ENCODE measurements at regions not wholly inside any gene's neighbourhood (a gene's known extent, or its start where the extent isn't known, plus 50 kb on each side); places are given as distances from the start of the nearest gene placed in this dataset.

DNA sequence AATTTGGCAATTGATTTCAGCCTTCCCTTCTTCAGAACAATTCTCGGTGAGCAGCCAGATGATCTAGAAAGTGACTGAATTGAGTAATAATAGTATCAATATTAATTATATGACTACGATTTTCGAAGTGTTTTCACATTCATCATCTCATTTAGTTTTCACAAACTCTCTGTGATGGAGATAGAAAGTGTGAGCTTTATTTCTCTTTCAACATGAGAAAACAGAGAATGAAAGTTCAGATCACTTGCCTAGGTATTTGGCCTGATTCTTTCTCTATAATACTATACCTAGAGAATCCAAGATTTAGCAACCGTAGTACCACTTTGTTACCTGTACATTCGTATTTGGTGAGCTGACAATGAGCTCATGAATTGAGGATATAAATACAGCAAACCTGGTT is 739.2 kb upstream of the NR2F2 start:
- H3K36me3 Mint-ChIP-seq, result no peaks in the 10 kb centered on the region
- no peak overlapping the region for H3K27ac Mint-ChIP-seq
- no peaks in the 10 kb centered on the region for H3K4me1 Mint-ChIP-seq
- no peaks in the 10 kb centered on the region for H3K9me3 Mint-ChIP-seq
- H3K27me3 Mint-ChIP-seq, result peaks cover 6% of the 10 kb centered on the region
- H3K4me3 Mint-ChIP-seq, result no peak overlapping the region

GRCh38 chr15:95591886-95592285 is 738.6 kb upstream of the NR2F2 start:
- Mint-ChIP-seq H3K36me3 (no peaks in the 10 kb centered on the region), H3K4me3 (no peak overlapping the region), H3K27ac (no peak overlapping the region), H3K27me3 (peaks cover 6% of the 10 kb centered on the region), H3K9me3 (no peaks in the 10 kb centered on the region), H3K4me1 (no peaks in the 10 kb centered on the region)

DNA sequence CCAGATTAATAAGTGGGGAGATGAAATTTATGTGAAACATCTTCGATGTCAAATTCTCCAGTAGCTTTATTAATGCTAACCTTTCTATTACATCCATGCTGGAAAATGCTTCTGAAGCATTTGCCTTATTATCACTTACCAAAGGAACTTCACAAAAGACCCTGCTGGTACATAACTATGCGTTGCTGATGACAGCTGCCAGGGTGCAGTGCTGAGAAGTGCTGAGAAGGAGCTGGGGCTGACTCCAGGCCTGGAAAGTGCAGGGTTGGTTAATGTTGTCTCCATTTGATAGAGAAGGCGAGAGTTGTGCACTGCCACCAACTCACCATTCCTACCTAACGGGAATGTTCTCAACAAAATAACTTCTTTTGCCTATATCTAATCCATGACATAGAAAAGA is 736.0 kb upstream of the NR2F2 start:
- H3K9me3 Mint-ChIP-seq, result no peaks in the 10 kb centered on the region
- H3K4me3 Mint-ChIP-seq, result no peak overlapping the region
- peaks cover 8% of the 10 kb centered on the region for H3K27me3 Mint-ChIP-seq
- H3K36me3 Mint-ChIP-seq, result no peaks in the 10 kb centered on the region
- H3K4me1 Mint-ChIP-seq, result no peaks in the 10 kb centered on the region
- H3K27ac Mint-ChIP-seq, result no peak overlapping the region

DNA sequence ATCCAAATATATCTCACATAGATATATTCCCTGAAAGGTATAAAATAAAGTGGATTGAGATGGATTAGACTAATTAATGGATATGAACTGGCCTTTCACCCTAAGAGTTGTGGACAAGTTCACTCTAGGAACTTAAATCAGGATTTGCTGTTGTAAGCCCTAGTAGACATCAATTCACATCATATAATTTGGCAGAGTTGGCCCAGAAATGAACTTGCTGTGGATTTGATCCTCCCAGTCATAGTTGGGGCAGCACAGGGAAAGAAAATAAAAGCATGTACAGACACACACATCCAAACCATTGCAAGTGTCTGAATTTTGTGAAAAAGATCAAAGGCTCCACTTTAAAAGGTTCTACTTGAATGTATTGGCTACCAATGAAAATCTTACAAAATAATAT is 734.7 kb upstream of the NR2F2 start:
- Mint-ChIP-seq H3K4me3 (no peak overlapping the region), H3K36me3 (no peaks in the 10 kb centered on the region), H3K4me1 (no peaks in the 10 kb centered on the region), H3K27ac (no peak overlapping the region), H3K27me3 (peaks cover 8% of the 10 kb centered on the region), H3K9me3 (no peaks in the 10 kb centered on the region)

- Mint-ChIP-seq H3K27me3 (peaks cover 8% of the 10 kb centered on the region), H3K4me3 (no peak overlapping the region)
These were observed 734.0 kb upstream of the NR2F2 start for GRCh38 chr15:95596496-95596895.

GRCh38 chr15:95598251-95598855 is 732.1 kb upstream of the NR2F2 start:
- Mint-ChIP-seq H3K9me3 (no peaks in the 10 kb centered on the region), H3K27me3 (peaks cover 8% of the 10 kb centered on the region), H3K4me3 (no peak overlapping the region), H3K27ac (no peak overlapping the region), H3K36me3 (no peaks in the 10 kb centered on the region), H3K4me1 (no peaks in the 10 kb centered on the region)

More at GRCh38 chr15:95596496-95596895, 734.0 kb upstream of the NR2F2 start:
- no peak overlapping the region for H3K27ac Mint-ChIP-seq
- H3K4me1 Mint-ChIP-seq, result no peaks in the 10 kb centered on the region
- no peaks in the 10 kb centered on the region for H3K36me3 Mint-ChIP-seq
- H3K9me3 Mint-ChIP-seq, result no peaks in the 10 kb centered on the region

- Mint-ChIP-seq H3K27ac (no peak overlapping the region), H3K36me3 (no peaks in the 10 kb centered on the region), H3K27me3 (peaks cover 2% of the 10 kb centered on the region), H3K4me1 (no peaks in the 10 kb centered on the region), H3K4me3 (no peak overlapping the region), H3K9me3 (no peaks in the 10 kb centered on the region)
These were observed 730.1 kb upstream of the NR2F2 start for GRCh38 chr15:95600367-95600766.

GRCh38 chr15:95600884-95601283 is 729.6 kb upstream of the NR2F2 start:
- Mint-ChIP-seq H3K4me3 (no peak overlapping the region), H3K27ac (no peak overlapping the region), H3K9me3 (no peaks in the 10 kb centered on the region), H3K4me1 (no peaks in the 10 kb centered on the region), H3K36me3 (no peaks in the 10 kb centered on the region), H3K27me3 (peaks cover 2% of the 10 kb centered on the region)

DNA sequence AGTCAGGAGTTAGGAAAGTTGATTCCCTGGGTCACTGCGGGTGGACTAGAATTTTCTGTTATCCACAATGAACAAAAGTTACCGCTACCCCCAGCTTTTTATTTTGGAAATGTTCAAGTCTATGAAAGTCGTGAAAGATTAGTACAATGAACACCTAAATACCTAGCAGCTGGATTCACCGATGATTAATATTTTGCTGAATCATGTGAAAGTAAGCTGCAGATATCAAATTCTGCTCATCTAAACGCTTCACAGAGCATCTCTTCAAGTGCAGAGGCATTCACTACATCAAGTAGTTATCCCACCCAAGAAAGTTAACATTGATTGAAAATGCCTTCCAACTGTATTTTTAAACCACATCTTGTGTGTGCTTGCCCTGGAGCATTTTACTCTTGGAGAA is 729.0 kb upstream of the NR2F2 start:
- H3K4me3 Mint-ChIP-seq, result no peak overlapping the region
- H3K27me3 Mint-ChIP-seq, result peaks cover 2% of the 10 kb centered on the region
- H3K9me3 Mint-ChIP-seq, result no peaks in the 10 kb centered on the region
- H3K27ac Mint-ChIP-seq, result no peak overlapping the region
- no peaks in the 10 kb centered on the region for H3K4me1 Mint-ChIP-seq
- no peaks in the 10 kb centered on the region for H3K36me3 Mint-ChIP-seq

DNA sequence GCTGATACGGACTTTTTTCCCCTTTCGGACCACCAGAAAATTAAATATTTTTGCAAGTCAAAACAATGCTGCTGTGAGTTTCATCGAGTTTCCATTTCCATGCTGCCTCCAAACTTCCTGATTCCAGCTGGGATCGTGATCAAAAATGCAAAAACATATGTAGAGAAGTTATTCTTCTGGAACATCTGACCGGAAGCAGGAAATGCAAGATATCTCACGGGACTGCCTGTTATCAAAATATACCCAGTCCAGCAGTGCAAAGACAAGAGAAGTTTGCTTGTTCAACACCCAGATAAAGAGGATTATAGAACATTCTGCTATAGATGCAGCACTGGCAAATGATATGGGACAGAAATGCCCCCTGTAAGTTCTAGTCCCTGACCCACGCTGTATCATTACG is 726.7 kb upstream of the NR2F2 start:
- H3K4me1 Mint-ChIP-seq, result no peaks in the 10 kb centered on the region
- H3K4me3 Mint-ChIP-seq, result no peak overlapping the region
- H3K27ac Mint-ChIP-seq, result no peak overlapping the region
- no peaks in the 10 kb centered on the region for H3K9me3 Mint-ChIP-seq
- no peaks in the 10 kb centered on the region for H3K36me3 Mint-ChIP-seq
- no peaks in the 10 kb centered on the region for H3K27me3 Mint-ChIP-seq

DNA sequence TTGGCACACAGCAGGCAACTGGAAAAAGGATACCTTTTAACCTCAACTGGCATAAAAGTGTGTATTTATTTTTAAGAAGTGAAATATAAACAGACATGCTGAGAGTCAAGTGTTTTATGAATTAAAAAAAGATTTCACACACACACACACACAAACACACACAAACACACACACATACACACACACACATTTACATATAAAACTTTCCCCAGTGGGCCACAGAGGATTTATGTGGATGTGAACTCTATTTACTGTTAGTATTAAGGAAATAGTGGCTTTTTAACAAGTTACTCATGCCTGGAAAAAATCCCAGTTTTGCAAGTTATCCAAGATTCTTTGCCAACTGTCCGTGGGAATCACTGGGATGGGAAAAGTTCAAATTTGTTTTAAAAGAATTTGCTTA is 725.9 kb upstream of the NR2F2 start:
- H3K4me3 Mint-ChIP-seq, result no peak overlapping the region
- H3K4me1 Mint-ChIP-seq, result no peaks in the 10 kb centered on the region
- no peak overlapping the region for H3K27ac Mint-ChIP-seq
- no peaks in the 10 kb centered on the region for H3K9me3 Mint-ChIP-seq
- no peaks in the 10 kb centered on the region for H3K36me3 Mint-ChIP-seq
- H3K27me3 Mint-ChIP-seq, result no peaks in the 10 kb centered on the region

DNA sequence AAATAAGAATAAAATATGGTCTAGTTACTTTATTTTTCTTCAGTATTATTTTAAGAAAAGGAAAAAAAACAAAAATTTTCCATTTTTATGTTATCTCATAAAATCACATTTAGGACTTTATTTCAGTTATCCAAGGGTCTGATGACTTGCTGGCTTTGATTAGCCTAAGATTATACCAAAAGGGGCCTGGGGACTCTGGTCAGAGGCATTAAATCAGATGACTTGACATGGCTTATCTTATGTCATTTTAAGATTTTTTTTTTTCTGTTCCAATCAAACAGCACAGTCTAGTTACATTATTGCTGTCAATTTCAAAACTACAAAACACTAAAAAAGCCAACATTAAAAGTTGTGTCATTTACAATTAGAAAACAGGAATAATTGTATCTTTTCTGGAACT is 725.4 kb upstream of the NR2F2 start:
- Mint-ChIP-seq H3K27ac (no peak overlapping the region), H3K4me1 (no peaks in the 10 kb centered on the region), H3K4me3 (no peak overlapping the region), H3K27me3 (no peaks in the 10 kb centered on the region), H3K9me3 (no peaks in the 10 kb centered on the region), H3K36me3 (no peaks in the 10 kb centered on the region)

- no peaks in the 10 kb centered on the region for H3K27me3 Mint-ChIP-seq
- no peak overlapping the region for H3K4me3 Mint-ChIP-seq
- no peaks in the 10 kb centered on the region for H3K4me1 Mint-ChIP-seq
- H3K27ac Mint-ChIP-seq, result no peak overlapping the region
- H3K9me3 Mint-ChIP-seq, result no peaks in the 10 kb centered on the region
- H3K36me3 Mint-ChIP-seq, result no peaks in the 10 kb centered on the region
These were observed 723.9 kb upstream of the NR2F2 start for GRCh38 chr15:95606551-95606950.

DNA sequence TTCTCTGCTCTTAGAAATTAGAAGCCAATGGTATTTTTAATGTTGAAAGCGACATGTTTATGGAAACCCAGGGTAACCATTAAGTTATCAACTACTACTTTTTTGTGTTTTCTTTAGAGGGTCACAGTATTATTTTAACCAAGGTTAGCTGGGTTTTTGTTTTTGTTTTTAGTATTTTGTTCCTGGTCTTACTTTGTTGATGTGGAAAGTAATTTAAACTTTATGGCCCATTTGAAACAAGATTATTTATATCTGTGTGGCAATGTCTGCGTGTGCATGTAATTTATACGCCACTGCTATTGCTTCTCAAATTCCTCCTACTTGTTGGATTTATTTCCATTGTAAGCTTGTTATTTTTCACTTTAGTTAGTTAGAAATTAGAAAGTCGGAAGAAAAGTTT is 722.1 kb upstream of the NR2F2 start:
- Mint-ChIP-seq H3K27me3 (no peaks in the 10 kb centered on the region), H3K4me3 (no peak overlapping the region), H3K9me3 (no peaks in the 10 kb centered on the region), H3K27ac (no peak overlapping the region), H3K36me3 (no peaks in the 10 kb centered on the region), H3K4me1 (no peaks in the 10 kb centered on the region)

GRCh38 chr15:95609096-95609495 is 721.4 kb upstream of the NR2F2 start:
- no peaks in the 10 kb centered on the region for H3K9me3 Mint-ChIP-seq
- no peaks in the 10 kb centered on the region for H3K4me1 Mint-ChIP-seq
- no peaks in the 10 kb centered on the region for H3K36me3 Mint-ChIP-seq
- H3K27me3 Mint-ChIP-seq, result no peaks in the 10 kb centered on the region
- no peak overlapping the region for H3K27ac Mint-ChIP-seq
- no peak overlapping the region for H3K4me3 Mint-ChIP-seq

DNA sequence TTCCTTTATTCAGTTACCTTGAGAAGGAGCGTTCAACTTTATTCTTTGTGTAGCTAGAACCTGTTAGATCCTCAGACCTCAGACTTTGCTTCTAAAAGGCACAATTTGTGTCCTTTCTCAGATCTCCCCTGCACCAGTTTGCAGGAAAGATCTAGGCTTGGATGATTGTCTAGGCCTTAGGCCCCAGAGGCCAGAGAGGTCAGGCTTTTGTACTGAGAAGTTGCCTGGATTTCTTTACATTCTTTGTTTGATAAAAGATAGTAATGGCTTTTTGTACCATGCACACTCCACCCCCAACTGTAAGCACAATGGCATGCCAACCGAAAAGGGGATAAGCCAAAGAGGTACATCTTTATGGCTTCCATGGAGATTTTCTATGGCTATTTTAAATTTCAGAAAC is 719.6 kb upstream of the NR2F2 start:
- no peaks in the 10 kb centered on the region for H3K9me3 Mint-ChIP-seq
- H3K4me3 Mint-ChIP-seq, result no peak overlapping the region
- no peaks in the 10 kb centered on the region for H3K27me3 Mint-ChIP-seq
- no peaks in the 10 kb centered on the region for H3K36me3 Mint-ChIP-seq
- H3K4me1 Mint-ChIP-seq, result no peaks in the 10 kb centered on the region
- no peak overlapping the region for H3K27ac Mint-ChIP-seq

- no peaks in the 10 kb centered on the region for H3K9me3 Mint-ChIP-seq
- no peaks in the 10 kb centered on the region for H3K27me3 Mint-ChIP-seq
- H3K4me1 Mint-ChIP-seq, result peaks cover 5% of the 10 kb centered on the region
- no peak overlapping the region for H3K4me3 Mint-ChIP-seq
- no peaks in the 10 kb centered on the region for H3K36me3 Mint-ChIP-seq
- H3K27ac Mint-ChIP-seq, result no peak overlapping the region
These were observed 715.1 kb upstream of the NR2F2 start for GRCh38 chr15:95615436-95615835.
